Activated CD4-positive, alpha-beta T cell treated with anti-CD3 and anti-CD28 coated beads, Interleukin-2, amount 10 ng/mL, durations not matched to agents 24 days and 14 days (primary cell): ENCODE measurements at regions not wholly inside any gene's neighbourhood (a gene's known extent, or its start where the extent isn't known, plus 50 kb on each side); places are given as distances from the start of the nearest gene placed in this dataset.

Experiments used
- DNase-seq: peaks from one replicate; pipeline ENCODE4 v3.0.0; 2022
- H3K27ac Mint-ChIP-seq: one replicate; pipeline ENCODE4 v1.8.0; 2022; ENCODE audit warnings: mild to moderate bottlenecking, mixed read lengths
- H3K27me3 Mint-ChIP-seq: one replicate; pipeline ENCODE4 v1.8.0; 2022; ENCODE audit warnings: mixed read lengths
- H3K36me3 Mint-ChIP-seq: one replicate; pipeline ENCODE4 v1.8.0; 2022; ENCODE audit warnings: low read depth, mild to moderate bottlenecking, mixed read lengths
- H3K4me1 Mint-ChIP-seq: one replicate; pipeline ENCODE4 v1.8.0; 2021; ENCODE audit warnings: mixed read lengths
- H3K4me3 Mint-ChIP-seq: one replicate; pipeline ENCODE4 v1.8.0; 2022; ENCODE audit warnings: mild to moderate bottlenecking, moderate library complexity, mixed read lengths
- H3K9me3 Mint-ChIP-seq: one replicate; pipeline ENCODE4 v1.8.0; 2021; ENCODE audit warnings: mixed read lengths
- intact Hi-C: fragments of 100-400 bp; cut with micrococcal nuclease; formaldehyde crosslinking; loops from one replicate; pipeline ENCODE4 v1.15.1; 2023

- H3K36me3 Mint-ChIP-seq, result no peaks in the 10 kb centered on the region
- no peak overlapping the region for H3K27ac Mint-ChIP-seq
- H3K27me3 Mint-ChIP-seq, result no peaks in the 10 kb centered on the region
- DNase-seq, result no peak
- no peaks in the 10 kb centered on the region for H3K9me3 Mint-ChIP-seq
- H3K4me3 Mint-ChIP-seq, result no peak overlapping the region
- H3K4me1 Mint-ChIP-seq, result no peaks in the 10 kb centered on the region
- intact Hi-C loops, result no loop called here
Measured at GRCh38 chr15:47824147-47824546, 106.8 kb downstream of the SEMA6D start.

- intact Hi-C loops, result no loop called here
- no peaks in the 10 kb centered on the region for H3K36me3 Mint-ChIP-seq
- DNase-seq, result no peak
Measured at GRCh38 chr15:47829667-47830066, 112.4 kb downstream of the SEMA6D start.

GRCh38 chr15:47834093-47834492 is 116.8 kb downstream of the SEMA6D start:
- H3K4me3 Mint-ChIP-seq, result no peak overlapping the region
- H3K27ac Mint-ChIP-seq, result no peak overlapping the region
- no peaks in the 10 kb centered on the region for H3K9me3 Mint-ChIP-seq
- no peaks in the 10 kb centered on the region for H3K4me1 Mint-ChIP-seq
- DNase-seq, result no peak
- H3K36me3 Mint-ChIP-seq, result no peaks in the 10 kb centered on the region
- intact Hi-C loops, result no loop called here
- no peaks in the 10 kb centered on the region for H3K27me3 Mint-ChIP-seq

More at GRCh38 chr15:47829667-47830066, 112.4 kb downstream of the SEMA6D start:
- Mint-ChIP-seq H3K27ac (no peak overlapping the region), H3K4me3 (no peak overlapping the region), H3K27me3 (no peaks in the 10 kb centered on the region), H3K4me1 (no peaks in the 10 kb centered on the region), H3K9me3 (no peaks in the 10 kb centered on the region)

GRCh38 chr15:47839233-47839825 is 122.0 kb downstream of the SEMA6D start:
- no peak overlapping the region for H3K4me3 Mint-ChIP-seq
- no peaks in the 10 kb centered on the region for H3K36me3 Mint-ChIP-seq
- no peaks in the 10 kb centered on the region for H3K9me3 Mint-ChIP-seq
- no peaks in the 10 kb centered on the region for H3K27me3 Mint-ChIP-seq
- H3K4me1 Mint-ChIP-seq, result no peaks in the 10 kb centered on the region
- no peak for DNase-seq
- H3K27ac Mint-ChIP-seq, result no peak overlapping the region
- intact Hi-C loops, result no loop called here

GRCh38 chr15:47843124-47843663 is 125.9 kb downstream of the SEMA6D start:
- no peaks in the 10 kb centered on the region for H3K9me3 Mint-ChIP-seq
- no peaks in the 10 kb centered on the region for H3K27me3 Mint-ChIP-seq
- H3K4me1 Mint-ChIP-seq, result no peaks in the 10 kb centered on the region
- no peak for DNase-seq
- H3K36me3 Mint-ChIP-seq, result no peaks in the 10 kb centered on the region
- H3K27ac Mint-ChIP-seq, result no peak overlapping the region
- no peak overlapping the region for H3K4me3 Mint-ChIP-seq
- intact Hi-C loops, result no loop called here

GRCh38 chr15:47844437-47844836 is 127.1 kb downstream of the SEMA6D start:
- no peaks in the 10 kb centered on the region for H3K36me3 Mint-ChIP-seq
- no peak for DNase-seq
- H3K4me3 Mint-ChIP-seq, result no peak overlapping the region
- H3K9me3 Mint-ChIP-seq, result no peaks in the 10 kb centered on the region
- no peaks in the 10 kb centered on the region for H3K4me1 Mint-ChIP-seq
- H3K27ac Mint-ChIP-seq, result no peak overlapping the region
- intact Hi-C loops, result no loop called here
- H3K27me3 Mint-ChIP-seq, result no peaks in the 10 kb centered on the region

GRCh38 chr15:47846128-47846868 is 129.0 kb downstream of the SEMA6D start:
- intact Hi-C loops, result no loop called here
- no peak for DNase-seq
- Mint-ChIP-seq H3K27me3 (no peaks in the 10 kb centered on the region), H3K4me3 (no peak overlapping the region), H3K4me1 (no peaks in the 10 kb centered on the region), H3K9me3 (peaks cover 4% of the 10 kb centered on the region), H3K27ac (no peak overlapping the region), H3K36me3 (no peaks in the 10 kb centered on the region)

- no peak overlapping the region for H3K27ac Mint-ChIP-seq
Measured at GRCh38 chr15:47846876-47847275, 129.6 kb downstream of the SEMA6D start.

GRCh38 chr15:47856071-47856470 is 138.8 kb downstream of the SEMA6D start:
- DNase-seq, result no peak
- Mint-ChIP-seq H3K4me3 (no peak overlapping the region), H3K36me3 (no peaks in the 10 kb centered on the region), H3K9me3 (peaks cover 2% of the 10 kb centered on the region), H3K4me1 (no peaks in the 10 kb centered on the region), H3K27me3 (no peaks in the 10 kb centered on the region), H3K27ac (no peak overlapping the region)
- intact Hi-C loops, result no loop called here

More at GRCh38 chr15:47846876-47847275, 129.6 kb downstream of the SEMA6D start:
- intact Hi-C loops, result no loop called here
- Mint-ChIP-seq H3K4me1 (no peaks in the 10 kb centered on the region), H3K27me3 (no peaks in the 10 kb centered on the region), H3K4me3 (no peak overlapping the region), H3K36me3 (no peaks in the 10 kb centered on the region), H3K9me3 (peaks cover 4% of the 10 kb centered on the region)
- no peak for DNase-seq

GRCh38 chr15:47857014-47857775 is 139.9 kb downstream of the SEMA6D start:
- Mint-ChIP-seq H3K27ac (no peak overlapping the region), H3K27me3 (no peaks in the 10 kb centered on the region), H3K9me3 (no peaks in the 10 kb centered on the region), H3K36me3 (no peaks in the 10 kb centered on the region), H3K4me1 (no peaks in the 10 kb centered on the region), H3K4me3 (no peak overlapping the region)
- no peak for DNase-seq
- intact Hi-C loops, result no loop called here

GRCh38 chr15:47857776-47858167 is 140.5 kb downstream of the SEMA6D start:
- H3K27ac Mint-ChIP-seq, result no peak overlapping the region
- intact Hi-C loops, result no loop called here
- no peak for DNase-seq
- H3K36me3 Mint-ChIP-seq, result no peaks in the 10 kb centered on the region
- no peak overlapping the region for H3K4me3 Mint-ChIP-seq
- no peaks in the 10 kb centered on the region for H3K9me3 Mint-ChIP-seq
- H3K27me3 Mint-ChIP-seq, result no peaks in the 10 kb centered on the region
- H3K4me1 Mint-ChIP-seq, result no peaks in the 10 kb centered on the region

- Mint-ChIP-seq H3K27me3 (no peaks in the 10 kb centered on the region), H3K36me3 (no peaks in the 10 kb centered on the region), H3K9me3 (no peaks in the 10 kb centered on the region), H3K4me3 (no peak overlapping the region), H3K27ac (no peak overlapping the region), H3K4me1 (no peaks in the 10 kb centered on the region)
- intact Hi-C loops, result no loop called here
- DNase-seq, result no peak
Measured at GRCh38 chr15:47861111-47861903, 144.0 kb downstream of the SEMA6D start.

GRCh38 chr15:47862402-47862801 is 145.1 kb downstream of the SEMA6D start:
- H3K4me1 Mint-ChIP-seq, result no peaks in the 10 kb centered on the region
- intact Hi-C loops, result no loop called here
- H3K36me3 Mint-ChIP-seq, result no peaks in the 10 kb centered on the region
- H3K9me3 Mint-ChIP-seq, result peaks cover under 1% of the 10 kb centered on the region
- no peak for DNase-seq
- H3K4me3 Mint-ChIP-seq, result no peak overlapping the region
- no peak overlapping the region for H3K27ac Mint-ChIP-seq
- no peaks in the 10 kb centered on the region for H3K27me3 Mint-ChIP-seq
